Inflammatory macrophage treated with lipopolysaccharide for 4 hours (primary cell): ENCODE measurements at regions not wholly inside any gene's neighbourhood (a gene's known extent, or its start where the extent isn't known, plus 50 kb on each side); places are given as distances from the start of the nearest gene placed in this dataset.
"Not testable (repeated sequence)": the region's sequence is repeated elsewhere in the genome, so short reads cannot be mapped to it uniquely, and the experiment has no call there.

Experiments
- DNase-seq: peaks from one replicate; pipeline ENCODE4 v3.0.0-alpha.2; 2020

DNA sequence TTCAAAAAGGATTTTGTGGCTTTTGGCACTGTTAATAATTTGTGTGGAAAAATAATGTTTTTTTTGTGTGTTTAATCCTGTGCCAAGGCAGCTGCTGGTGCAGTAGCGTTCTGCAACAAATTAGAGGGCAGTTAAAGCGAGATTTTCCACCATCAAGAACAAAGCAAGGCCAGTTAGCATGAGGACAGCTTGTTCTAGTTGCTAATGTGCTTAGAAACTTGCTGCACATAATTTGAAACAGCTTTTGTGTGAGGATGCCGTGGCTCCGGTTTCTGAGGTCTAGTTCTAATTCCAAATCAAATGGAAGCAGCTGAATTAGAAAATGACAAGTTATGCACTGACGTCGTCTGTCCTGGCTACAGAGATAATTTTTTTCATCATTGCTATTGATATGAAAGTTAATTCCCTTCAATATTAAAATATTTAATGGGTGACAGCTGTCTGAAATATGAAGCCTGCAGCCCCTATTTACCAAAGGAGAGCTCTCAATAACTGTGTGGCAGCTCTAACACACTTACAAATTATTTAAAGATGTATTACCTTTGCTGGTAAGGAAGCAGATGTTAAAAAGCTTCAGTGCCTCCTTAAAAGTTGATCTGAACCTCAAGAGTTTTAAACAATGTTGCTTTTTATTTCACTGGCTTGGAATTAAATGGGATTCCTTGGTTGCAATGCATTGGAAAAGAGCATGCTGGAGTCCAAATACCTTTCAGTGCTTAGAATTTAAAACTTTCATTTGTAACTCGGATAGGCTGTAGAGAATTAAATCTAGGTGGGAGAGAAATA, 128.6 kb downstream of the SPATA31D1 start:
- DNase-seq: no peak

DNA sequence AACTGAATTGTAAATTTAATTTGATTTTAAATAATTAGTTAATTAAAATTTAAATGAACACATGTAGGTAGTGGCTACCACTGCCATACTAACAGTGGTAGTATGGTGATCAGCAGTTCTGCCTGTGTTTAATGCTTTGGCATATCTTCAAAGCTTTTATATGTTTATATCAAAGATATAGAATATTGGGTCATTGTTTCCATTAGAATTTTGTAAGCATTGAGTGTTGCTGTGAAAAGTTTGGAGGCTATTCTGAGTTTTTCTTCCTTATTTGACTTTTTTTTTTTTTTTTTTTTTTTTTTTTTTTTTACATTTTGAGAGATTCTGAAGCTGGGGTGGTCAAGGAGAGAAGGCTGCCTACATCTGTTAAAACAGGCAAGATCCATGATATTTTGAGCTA, 134.2 kb downstream of the SPATA31D1 start:
- no peak for DNase-seq

DNA sequence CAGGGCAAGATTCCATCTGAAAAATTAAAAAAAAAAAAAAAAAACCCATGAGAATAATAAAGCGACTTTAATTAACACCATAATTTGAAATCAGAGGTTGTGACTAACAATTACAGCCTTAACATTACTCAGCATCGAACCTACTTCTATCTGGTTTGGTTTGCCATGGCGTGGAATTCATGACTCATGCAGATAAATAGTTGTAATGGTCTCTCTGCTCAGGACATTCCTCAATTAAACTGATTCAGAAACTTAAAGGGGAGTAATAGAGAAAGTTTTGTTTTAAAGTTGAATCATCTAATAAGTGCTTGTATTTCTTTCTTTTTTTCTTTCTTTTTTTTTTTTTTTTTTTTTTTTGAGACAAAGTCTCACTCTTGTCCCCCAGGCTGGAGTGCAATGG, 135.5 kb downstream of the SPATA31D1 start:
- no peak for DNase-seq

DNA sequence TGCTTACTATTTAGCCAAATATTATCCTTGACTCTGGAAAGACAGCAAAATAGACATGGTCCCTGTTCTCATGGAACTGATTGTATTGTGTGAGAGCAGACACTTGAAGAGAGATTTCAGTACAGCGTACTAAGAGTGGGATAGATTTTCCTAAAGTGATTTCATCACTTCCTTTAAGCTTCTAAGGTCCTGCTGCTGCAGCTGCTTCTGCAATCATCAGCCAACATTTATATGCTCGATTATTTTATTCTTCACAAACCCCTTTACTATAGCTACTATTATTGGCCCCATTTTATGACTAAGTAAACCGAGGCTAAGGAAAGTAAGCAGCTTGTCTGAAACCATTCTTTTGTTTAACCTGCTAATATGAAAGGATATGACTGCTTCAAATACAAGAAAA, 137.7 kb downstream of the SPATA31D1 start:
- DNase-seq: peak; percentile 2

DNA sequence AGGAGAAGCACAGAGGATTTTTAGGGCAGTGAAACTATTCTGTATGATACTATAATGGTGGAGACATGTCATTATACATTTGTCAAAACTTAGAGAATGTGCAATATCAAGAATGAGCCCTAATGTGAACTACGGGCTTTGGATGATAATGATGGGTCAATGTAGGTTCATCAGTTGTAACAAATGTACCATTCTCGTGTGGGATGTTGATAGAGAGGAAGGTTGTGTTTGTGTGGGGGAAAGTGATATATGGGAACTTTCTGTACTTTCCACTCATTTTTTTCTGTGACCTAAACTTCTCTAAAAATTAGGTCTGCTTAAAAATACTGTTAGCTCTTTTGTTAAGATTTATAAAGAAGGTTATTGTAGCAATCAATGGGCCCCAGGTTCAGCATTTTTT, 138.9 kb downstream of the SPATA31D1 start:
- DNase-seq: peak; percentile 0

DNA sequence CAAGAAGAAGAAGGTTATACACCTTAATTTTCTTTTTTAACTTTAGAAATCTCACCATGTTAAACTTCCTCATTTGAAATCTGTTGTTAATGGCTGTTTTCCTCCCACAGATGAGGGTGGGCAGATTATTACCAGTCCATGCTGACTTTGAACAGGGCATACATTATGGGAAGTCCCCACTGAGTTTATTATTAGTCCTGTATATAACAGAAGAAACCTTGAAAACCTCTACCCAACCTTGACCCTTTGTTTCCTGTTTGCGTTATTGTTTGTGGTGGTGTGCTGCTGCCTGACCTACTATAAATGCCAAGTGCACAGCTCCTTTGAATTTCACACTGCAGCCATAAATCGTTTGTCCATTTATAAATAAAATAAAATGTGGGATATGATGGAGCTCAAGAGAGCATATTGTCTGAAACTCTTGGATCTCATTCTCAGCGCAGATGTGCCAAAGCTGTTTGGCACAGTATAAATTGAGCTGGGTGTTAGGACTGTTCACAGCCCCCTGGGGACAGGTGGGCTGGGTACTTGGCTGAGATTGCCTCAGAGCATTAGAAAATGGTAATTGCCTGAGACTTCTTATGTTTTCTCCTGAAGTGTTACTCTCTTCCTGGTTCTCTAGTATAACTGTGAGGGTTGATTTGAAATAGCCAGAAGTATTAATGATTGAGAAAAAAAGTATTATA, 139.6 kb downstream of the SPATA31D1 start:
- peak; percentile 53 for DNase-seq

DNA sequence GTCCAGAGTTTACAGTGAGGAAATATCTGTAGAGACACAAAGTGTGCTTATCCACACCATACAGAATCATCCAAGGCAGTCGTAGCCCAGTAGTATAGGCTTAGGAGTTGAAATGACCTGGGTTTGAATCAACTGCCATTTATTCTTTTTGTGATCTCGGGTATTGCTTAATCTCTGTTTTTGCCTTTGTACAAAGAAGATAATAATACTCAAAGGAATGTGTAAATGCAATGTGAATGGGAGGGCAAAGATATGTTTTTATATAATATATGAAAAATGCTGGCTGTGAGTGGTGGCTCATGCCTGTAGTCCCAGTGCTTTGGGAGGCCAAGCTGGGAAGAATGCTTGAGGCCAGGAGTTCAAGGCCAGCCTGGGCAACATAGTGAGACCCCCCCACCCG, 141.1 kb downstream of the SPATA31D1 start:
- DNase-seq: no peak

DNA sequence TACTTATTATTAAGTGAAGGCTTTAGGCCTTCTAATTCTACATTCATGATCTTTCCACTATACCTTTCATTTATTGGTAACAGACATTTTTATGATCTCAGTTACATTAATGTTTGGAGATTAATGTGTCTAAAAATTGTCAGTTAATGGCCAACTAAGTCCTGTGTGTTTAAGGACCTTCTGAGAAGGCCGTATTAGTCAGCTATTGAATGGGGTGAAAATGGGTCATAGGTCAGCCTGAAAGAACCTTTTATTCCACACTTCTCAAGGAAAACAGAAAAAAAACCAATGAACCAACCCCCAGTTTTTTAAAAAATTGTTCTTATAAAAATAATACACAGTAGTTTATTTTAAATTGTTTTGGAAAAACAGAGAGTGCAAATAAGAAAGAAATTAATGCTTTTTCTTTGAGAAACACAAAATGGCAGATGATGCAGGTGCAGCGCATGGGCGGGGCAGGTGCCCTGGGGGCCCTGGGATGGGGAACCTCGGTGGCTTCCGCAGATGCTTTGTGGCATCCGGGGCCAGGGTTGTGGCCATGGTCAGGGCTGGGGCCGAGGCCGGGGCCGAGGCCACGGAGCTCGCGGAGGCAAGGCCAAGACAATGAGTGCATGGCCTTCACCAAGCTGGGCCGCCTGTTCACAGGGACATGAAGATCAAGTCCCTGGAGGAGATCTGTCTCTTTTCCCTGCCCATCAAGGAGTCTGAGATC, 141.9 kb downstream of the SPATA31D1 start:
- no peak for DNase-seq

DNA sequence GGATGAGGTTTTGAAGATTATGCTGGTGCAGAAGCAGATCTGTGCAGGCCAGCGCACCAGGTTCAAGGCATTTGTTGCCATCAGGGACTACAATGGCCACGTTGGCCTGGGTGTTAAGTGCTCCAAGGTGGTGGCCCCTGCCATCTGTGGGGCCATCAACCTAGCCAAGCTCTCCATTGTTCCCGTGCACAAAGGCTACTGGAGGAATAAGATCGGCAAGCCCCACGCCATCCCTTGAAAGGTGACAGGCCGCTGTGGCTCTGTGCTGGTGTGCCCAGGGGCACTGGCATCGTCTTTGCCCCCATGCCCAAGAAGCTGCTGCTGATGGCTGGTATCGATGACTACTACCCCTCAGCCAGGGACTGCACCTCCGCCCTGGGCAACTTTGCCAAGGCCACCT, 142.5 kb downstream of the SPATA31D1 start:
- no peak for DNase-seq

DNA sequence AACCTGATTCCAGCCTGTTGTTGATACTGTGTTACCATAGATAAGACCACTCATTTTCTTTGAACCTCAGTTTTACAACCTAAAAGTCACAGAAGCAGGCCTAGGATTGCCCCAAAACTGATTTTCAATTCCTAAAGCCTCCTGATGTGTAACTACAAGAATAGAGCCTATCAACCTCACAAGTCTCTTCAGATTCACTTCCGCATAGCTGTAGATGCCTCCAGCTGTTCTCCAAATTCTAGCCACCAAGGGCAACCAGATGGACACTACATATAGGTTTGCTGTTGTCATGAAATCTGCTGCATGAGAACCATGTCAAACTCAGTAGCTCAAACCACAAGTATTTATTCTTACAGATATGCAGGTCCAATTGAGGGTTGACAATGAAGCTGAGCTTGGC, 143.5 kb downstream of the SPATA31D1 start:
- no peak for DNase-seq

DNA sequence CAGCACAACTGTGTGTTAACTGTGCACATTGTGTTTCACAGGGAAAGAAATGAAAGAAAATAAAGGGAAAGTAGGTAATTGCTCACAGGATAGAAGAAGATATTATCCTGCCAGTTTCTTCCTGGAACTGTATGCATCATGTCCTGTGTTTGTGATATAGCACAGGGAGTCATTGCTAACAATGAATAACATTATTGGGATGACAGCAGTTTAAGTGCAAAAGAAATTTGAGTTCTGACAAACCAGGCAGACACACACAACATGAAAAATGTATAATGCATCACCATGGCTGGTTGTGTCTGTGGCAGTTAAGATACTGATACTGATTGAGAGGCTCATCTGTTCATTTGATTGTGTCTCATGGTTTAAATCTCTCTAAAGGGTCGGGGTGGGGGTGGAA, 145.4 kb downstream of the SPATA31D1 start:
- no peak for DNase-seq

DNA sequence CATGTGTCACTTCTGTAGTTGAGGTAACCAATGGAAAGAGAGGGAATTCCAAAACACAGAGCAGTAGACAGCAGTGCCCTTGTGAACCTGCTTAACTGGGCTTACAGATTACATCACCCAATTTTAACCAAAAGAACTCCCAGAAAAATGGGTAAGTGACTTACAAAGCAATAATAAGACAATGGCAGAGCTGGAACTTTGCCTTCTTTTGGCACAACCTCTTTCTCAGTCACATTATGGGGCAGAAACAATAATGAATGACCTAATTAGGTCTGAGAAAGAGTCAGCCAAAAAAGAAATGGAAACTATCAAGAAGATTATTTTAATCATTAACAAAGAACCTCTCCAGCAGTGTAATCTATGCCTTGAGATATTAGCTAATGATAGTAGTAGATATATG, 146.5 kb downstream of the SPATA31D1 start:
- DNase-seq: no peak

DNA sequence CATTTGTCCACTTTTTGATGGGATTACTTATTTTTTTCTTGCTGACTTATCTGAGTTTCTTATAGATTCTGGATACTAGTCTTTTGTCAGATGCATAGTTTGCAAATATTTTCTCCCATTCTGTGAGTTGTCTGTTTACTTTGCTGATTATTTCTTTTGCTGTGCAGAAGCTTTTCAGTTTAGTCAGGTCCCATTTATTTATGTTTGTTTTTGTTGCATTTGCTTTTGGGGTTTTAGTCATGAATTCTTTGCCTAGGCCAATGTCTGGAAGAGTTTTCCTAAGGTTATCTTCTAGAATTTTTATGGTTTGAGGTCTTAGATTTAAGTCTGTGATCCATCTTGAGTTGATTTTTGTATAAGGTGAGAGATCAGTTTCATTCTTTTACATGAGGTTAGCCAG, 149.5 kb downstream of the SPATA31D1 start:
- DNase-seq: not testable (repeated sequence)

DNA sequence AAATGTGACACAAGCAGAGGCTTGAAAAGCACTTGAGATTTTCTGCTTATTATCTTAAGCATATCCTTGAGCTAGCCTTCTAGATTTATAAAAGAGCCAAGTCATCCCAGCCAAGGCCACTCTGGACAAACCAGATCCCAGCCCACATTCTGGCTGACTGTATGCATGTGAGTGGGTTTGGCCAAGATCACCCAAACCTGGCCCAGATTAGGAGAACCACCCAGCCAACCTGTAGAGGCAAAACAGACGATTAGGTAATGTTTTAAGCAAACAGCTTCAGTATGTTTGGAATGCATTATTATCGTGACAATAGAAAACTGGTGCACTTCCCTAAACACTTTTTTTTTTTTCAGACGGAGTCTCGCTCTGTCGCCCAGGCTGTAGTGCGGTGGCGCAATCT, 151.9 kb downstream of the SPATA31D1 start:
- DNase-seq: no peak

DNA sequence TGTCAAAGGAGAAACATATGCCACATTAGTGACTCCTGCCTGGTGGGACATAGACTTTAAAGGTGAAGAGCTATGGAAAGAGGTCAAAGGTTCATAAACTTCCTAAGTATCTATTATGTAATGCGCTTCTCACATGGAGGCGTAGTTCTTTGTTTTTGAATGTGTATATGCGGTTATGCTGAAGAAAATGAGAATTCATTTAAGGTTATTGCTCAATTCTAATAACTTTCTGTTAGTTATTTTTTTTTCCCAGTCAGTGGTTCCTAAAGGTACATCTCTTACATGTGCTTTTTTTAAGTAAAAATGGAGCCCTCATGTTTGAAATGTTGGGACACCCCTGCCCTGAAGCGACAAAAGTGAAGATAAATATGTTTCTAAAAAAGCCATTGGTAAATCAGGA, 156.2 kb downstream of the SPATA31D1 start:
- DNase-seq: no peak

DNA sequence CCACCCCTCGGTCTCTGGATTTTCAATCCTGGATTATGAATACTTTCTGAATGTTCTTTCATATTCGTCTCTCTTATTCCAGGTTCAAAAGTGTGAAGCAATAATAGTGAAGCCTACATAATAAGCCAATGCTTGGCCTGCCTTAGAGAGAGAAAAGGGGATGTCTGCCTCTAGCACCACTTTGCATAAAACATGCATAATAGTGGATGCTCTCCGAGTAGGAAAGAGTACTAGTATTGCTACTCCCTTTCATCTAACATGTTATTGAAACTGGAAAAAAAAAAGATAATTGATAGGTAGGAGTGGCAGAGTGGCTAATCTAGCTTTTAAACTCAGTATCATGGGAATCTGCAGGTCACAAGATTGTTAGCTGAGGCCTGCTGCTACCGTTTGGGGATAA, 158.1 kb downstream of the SPATA31D1 start:
- no peak for DNase-seq

DNA sequence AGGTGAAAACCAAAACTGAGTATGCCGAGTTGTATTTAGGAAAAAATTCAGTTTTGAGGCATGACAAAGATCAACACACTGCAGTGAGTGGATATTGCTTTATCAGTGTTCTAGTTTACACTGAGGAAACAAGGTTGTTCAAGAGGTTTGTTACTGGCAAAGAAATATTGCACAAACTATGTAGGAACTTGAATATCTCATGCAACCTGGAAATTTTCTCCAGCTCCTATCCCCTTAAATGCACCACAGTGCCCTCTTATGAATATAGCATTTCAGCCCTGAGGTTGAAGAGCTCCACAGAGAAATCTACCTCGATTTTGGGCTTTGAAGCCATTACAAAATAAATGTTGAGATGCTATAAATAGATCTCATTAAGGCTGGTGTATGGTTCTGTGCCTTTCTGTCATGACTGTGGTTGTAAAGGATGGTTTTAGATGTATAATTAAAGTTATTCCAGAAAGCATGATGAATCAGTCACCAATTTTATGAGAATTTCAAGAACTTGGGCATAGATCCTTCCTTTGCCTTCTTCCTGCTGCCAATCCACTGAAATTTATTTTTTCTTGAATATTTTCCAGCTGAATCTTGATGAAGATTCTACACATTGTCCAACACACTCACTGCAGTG, 159.3 kb downstream of the SPATA31D1 start:
- DNase-seq: no peak

DNA sequence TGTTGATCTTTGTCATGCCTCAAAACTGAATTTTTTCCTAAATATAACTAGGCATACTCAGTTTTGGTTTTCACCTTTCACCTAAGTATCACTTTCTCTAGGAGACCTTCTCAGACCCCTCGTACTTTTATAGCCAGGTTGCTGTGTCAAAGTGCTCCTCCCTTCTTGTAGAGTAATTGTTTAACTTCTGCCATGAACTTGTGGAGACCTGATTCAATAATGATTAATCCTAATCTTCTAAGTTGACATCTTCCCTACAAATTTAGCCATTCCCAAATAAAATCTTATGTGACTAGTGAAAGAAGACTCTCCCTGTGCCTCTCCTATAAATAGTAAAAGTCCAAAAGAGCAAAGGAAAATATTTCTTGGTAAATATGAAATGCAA, 159.8 kb downstream of the SPATA31D1 start:
- DNase-seq: no peak

DNA sequence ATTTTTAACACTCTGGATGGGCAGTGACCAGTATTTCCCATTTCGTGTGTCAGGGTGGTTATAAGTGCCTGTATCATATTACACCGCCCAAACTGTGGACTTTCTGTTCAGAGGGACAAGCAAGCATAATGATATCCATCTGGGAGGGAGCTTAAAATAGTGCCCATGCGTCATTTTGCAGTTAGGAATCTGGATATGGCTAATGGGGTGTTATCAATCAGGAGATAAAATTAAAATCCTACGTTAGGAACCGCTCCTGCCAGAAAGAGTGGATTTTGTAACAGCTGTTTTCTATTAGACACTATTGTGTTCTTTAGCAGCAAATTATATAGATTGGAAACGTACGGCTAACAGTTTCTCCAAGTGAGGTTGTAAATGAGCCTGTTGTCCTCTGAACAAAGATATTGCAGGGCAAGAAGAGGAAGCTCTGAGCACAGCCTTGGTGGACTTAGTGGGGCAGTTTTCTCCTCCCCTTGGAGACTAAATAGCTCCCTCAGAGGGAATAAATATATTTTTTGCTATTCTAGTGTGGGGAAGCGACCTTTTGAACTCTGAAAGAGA, 160.4 kb downstream of the SPATA31D1 start:
- no peak for DNase-seq

DNA sequence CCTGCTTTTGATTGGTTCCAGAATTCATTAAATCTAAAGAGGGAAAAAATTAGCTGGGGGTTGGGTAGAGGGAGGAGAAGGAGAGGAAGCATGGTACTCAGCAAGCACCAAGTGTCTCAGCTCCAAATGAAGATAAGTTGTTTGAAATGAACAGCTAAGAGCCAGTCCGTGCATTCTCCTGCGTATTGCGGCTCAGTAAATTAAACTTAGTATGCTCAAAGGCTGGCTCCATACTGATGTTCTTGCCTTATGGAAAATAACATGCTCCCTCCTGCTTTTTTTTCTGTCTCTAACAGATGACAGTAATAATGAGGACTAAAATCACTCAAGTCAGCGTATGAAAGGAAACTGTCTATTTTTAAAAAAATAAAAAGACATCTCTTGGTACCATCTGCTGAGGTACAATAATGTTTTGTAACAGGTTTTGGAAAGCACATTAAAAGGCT, 161.0 kb downstream of the SPATA31D1 start:
- DNase-seq: no peak

DNA sequence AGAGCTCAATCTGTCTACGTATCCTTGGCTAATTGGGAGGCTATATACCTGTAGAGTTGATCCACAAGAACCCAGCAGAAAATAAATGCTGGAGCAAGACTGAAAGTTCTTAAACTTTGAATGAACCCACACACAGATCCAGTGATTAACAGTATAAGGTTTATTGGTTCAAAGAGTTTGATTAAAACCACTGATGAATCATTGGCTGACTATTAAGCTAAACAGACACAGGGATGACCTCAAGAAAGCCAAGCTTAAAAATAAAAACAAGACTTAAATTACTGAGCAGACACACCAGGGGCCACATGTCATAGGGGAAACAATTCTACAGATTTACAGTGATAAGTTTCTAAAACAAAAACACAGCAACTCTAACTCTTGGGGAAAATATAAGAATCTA, 163.6 kb downstream of the SPATA31D1 start:
- no peak for DNase-seq

DNA sequence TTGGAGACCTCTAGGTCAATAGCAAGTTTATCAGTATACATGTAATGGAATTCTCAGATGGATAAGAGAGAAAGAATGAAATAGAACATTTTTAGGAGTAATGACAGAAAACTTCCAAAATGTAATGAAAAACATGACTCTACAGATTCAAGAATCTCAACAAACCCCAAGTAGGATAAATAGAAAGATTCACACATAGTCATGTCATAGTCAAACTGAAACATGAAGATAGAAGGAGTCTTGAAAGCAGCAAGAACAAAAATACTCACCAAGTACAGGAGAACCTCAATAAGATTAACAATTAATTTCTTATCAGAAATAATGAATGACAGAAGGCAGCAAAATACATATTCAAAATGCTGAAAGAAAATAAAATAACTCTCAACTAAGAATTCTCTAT, 164.5 kb downstream of the SPATA31D1 start:
- no peak for DNase-seq

DNA sequence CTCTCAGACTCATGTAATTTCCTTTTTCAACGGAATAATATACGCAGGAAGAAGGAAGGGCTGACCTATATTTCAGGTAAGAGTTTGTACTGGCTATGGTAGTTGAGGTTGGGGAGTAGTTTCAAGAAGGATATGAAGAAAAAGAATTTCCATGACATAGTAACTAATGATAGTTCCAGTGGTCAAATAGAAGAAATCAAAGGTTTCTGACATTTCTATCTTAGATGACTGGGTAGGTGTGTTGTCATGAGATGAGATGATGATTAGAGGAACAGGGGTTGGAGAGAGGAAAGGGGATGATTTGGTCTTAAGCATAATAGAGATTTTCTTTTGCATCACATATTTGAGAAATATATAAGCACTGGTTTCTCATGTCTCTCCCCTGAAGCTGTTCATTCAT, 166.0 kb downstream of the SPATA31D1 start:
- no peak for DNase-seq
